H9 (cell line): ENCODE measurements at regions not wholly inside any gene's neighbourhood (a gene's known extent, or its start where the extent isn't known, plus 50 kb on each side); places are given as distances from the start of the nearest gene placed in this dataset.
A peak's percentile ranks its signal among the peaks of the same experiment; 100 is the strongest.

Experiments
- DNase-seq: peaks from one replicate; pipeline ENCODE4 v3.0.0-alpha.2; 2017
- H2AFZ ChIP-seq: one replicate; pipeline ENCODE4 v1.6.1; 2013; ENCODE audit warnings: mild to moderate bottlenecking, low read length, control low read depth, moderate library complexity
- H2AK5ac ChIP-seq: 2 replicates; pipeline ENCODE4 v1.6.1; 2013; ENCODE audit warnings: low read length, control low read depth, mixed read lengths; ENCODE audit not compliant: insufficient read length
- H2BK120ac ChIP-seq: one replicate; pipeline ENCODE4 v1.6.1; 2013; ENCODE audit warnings: low read depth, mild to moderate bottlenecking, low read length, control low read depth, inconsistent platforms; ENCODE audit not compliant: poor library complexity, severe bottlenecking
- H2BK12ac ChIP-seq: 2 replicates; pipeline ENCODE4 v1.6.1; 2013; ENCODE audit warnings: low read length, control low read depth, mixed read lengths, low read depth; ENCODE audit not compliant: insufficient read length
- H2BK15ac ChIP-seq: 2 replicates; pipeline ENCODE4 v1.6.1; 2013; ENCODE audit warnings: low read depth, low read length, control low read depth
- H2BK20ac ChIP-seq: one replicate; pipeline ENCODE4 v1.6.1; 2013; ENCODE audit warnings: low read depth, mild to moderate bottlenecking, low read length, control low read depth, inconsistent platforms; ENCODE audit not compliant: poor library complexity, severe bottlenecking
- H2BK5ac ChIP-seq: 2 replicates; pipeline ENCODE4 v1.6.1; 2013; ENCODE audit warnings: low read length, control low read depth, mixed read lengths; ENCODE audit not compliant: insufficient read length
- H3K14ac ChIP-seq: 2 replicates; pipeline ENCODE4 v1.6.1; 2013; ENCODE audit warnings: low read length, control low read depth; ENCODE audit not compliant: insufficient read depth
- H3K18ac ChIP-seq: 2 replicates; pipeline ENCODE4 v1.6.1; 2013; ENCODE audit warnings: low read depth, mild to moderate bottlenecking, mixed read lengths, low read length, control low read depth; ENCODE audit not compliant: insufficient read length
- H3K23ac ChIP-seq: 2 replicates; pipeline ENCODE4 v1.6.1; 2013; ENCODE audit warnings: low read length, control low read depth, mixed read lengths, low read depth; ENCODE audit not compliant: insufficient read length
- H3K23me2 ChIP-seq: 2 replicates; pipeline ENCODE4 v1.6.1; 2013; ENCODE audit warnings: low read depth, mild to moderate bottlenecking, mixed read lengths, low read length, control low read depth; ENCODE audit not compliant: insufficient read length, poor library complexity, severe bottlenecking
- H3K27ac ChIP-seq: 2 replicates; pipeline ENCODE4 v1.5.1; 2013; ENCODE audit warnings: low read length, control low read depth, mixed read lengths, low read depth; ENCODE audit not compliant: insufficient read length
- H3K27me3 ChIP-seq: 2 replicates; pipeline ENCODE4 v1.6.1; 2013; ENCODE audit warnings: low read length, control low read depth, inconsistent platforms; ENCODE audit not compliant: insufficient read depth
- H3K4ac ChIP-seq: 2 replicates; pipeline ENCODE4 v1.6.1; 2013; ENCODE audit warnings: low read depth, mild to moderate bottlenecking, control low read depth, inconsistent platforms, low read length, moderate library complexity
- H3K4me1 ChIP-seq: 2 replicates; pipeline ENCODE4 v1.6.1; 2013; ENCODE audit warnings: low read length, control low read depth, inconsistent platforms; ENCODE audit not compliant: insufficient read depth
- H3K4me2 ChIP-seq: 2 replicates; pipeline ENCODE4 v1.6.1; 2013; ENCODE audit warnings: low read length, control low read depth, mixed read lengths; ENCODE audit not compliant: insufficient read length, insufficient read depth
- H3K56ac ChIP-seq: 2 replicates; pipeline ENCODE4 v1.6.1; 2013; ENCODE audit warnings: low read depth, mild to moderate bottlenecking, mixed read lengths, low read length, control low read depth; ENCODE audit not compliant: insufficient read length
- H3K79me1 ChIP-seq: 2 replicates; pipeline ENCODE4 v1.6.1; 2013; ENCODE audit warnings: low read depth, mild to moderate bottlenecking, moderate library complexity, low read length, control low read depth, inconsistent platforms; ENCODE audit not compliant: insufficient read depth, poor library complexity, severe bottlenecking
- H3K79me2 ChIP-seq: 2 replicates; pipeline ENCODE4 v1.6.1; 2013; ENCODE audit warnings: low read length, control low read depth, inconsistent platforms; ENCODE audit not compliant: insufficient read depth
- H3K9ac ChIP-seq: 2 replicates; pipeline ENCODE4 v1.6.1; 2013; ENCODE audit warnings: low read length, control low read depth, mixed read lengths; ENCODE audit not compliant: insufficient read length; ENCODE audit errors: extremely low read depth
- H3K9me3 ChIP-seq: one replicate; pipeline ENCODE4 v1.6.1; 2013; ENCODE audit warnings: low read depth, low read length, inconsistent platforms; ENCODE audit not compliant: control insufficient read depth
- H3T11ph ChIP-seq: one replicate; pipeline ENCODE4 v1.6.1; 2013; ENCODE audit warnings: mild to moderate bottlenecking, low read length, control low read depth, inconsistent platforms
- H4K20me1 ChIP-seq: one replicate; pipeline ENCODE4 v1.6.1; 2013; ENCODE audit not compliant: control insufficient read depth, insufficient read length, insufficient read depth
- H4K5ac ChIP-seq: 2 replicates; pipeline ENCODE4 v1.6.1; 2013; ENCODE audit warnings: low read depth, mild to moderate bottlenecking, mixed read lengths, low read length, control low read depth; ENCODE audit not compliant: insufficient read length
- H4K8ac ChIP-seq: replicated peaks from 2 replicates; pipeline ENCODE4 v1.6.1; 2013; ENCODE audit warnings: low read length, control low read depth, mixed read lengths, low read depth; ENCODE audit not compliant: insufficient read length
- H4K91ac ChIP-seq: 2 replicates; pipeline ENCODE4 v1.6.1; 2013; ENCODE audit warnings: low read depth, mild to moderate bottlenecking, moderate library complexity, mixed read lengths, low read length, control low read depth; ENCODE audit not compliant: insufficient read length
- H3K27ac Mint-ChIP-seq, 3 experiments: 2 replicates in 2 of 3; 3 replicates in 1 of 3; pipeline ENCODE4 v1.8.0; 2020 to 2021; ENCODE audit warnings: mixed read lengths in 3 of 3, mild to moderate bottlenecking in 1 of 3, moderate library complexity in 1 of 3
- H3K27me3 Mint-ChIP-seq: 2 replicates; pipeline ENCODE4 v1.8.0; 2021; ENCODE audit warnings: low read depth, mild to moderate bottlenecking, moderate library complexity, mixed read lengths
- H3K36me3 Mint-ChIP-seq, 3 experiments: 2 replicates in 2 of 3; 3 replicates in 1 of 3; pipeline ENCODE4 v1.8.0; 2020 to 2021; ENCODE audit warnings: low read depth in 3 of 3, mixed read lengths in 3 of 3; ENCODE audit not compliant: insufficient read depth in 1 of 3
- H3K4me1 Mint-ChIP-seq, 2 experiments: 2 replicates each; pipeline ENCODE4 v1.8.0; 2020; ENCODE audit warnings: mixed read lengths in 2 of 2
- H3K4me3 Mint-ChIP-seq, 2 experiments: 2 replicates in 1 of 2; 3 replicates in 1 of 2; pipeline ENCODE4 v1.8.0; 2020 to 2021; ENCODE audit warnings: mild to moderate bottlenecking in 2 of 2, mixed read lengths in 2 of 2, moderate library complexity in 1 of 2
- H3K9me3 Mint-ChIP-seq, 2 experiments: 2 replicates in 1 of 2; 3 replicates in 1 of 2; pipeline ENCODE4 v1.8.0; 2020; ENCODE audit warnings: mild to moderate bottlenecking in 2 of 2, mixed read lengths in 2 of 2, moderate library complexity in 1 of 2
- CTCF ChIP-seq: fragments of 200-600 bp; sonication (generic); conservative IDR thresholded peaks from 3 replicates; pipeline ENCODE4 v1.8.0; 2021; ENCODE audit warnings: antibody characterized with exemption, mild to moderate bottlenecking
- WGBS: extraction: QIAGEN DNeasy Blood & Tissue Kit; methylation state at CpG from one replicate; pipeline ENCODE4 v1.1.7; 2013; ENCODE audit warnings: missing lambda C conversion rate, low lambda C conversion rate, mixed read lengths; ENCODE audit not compliant: insufficient read length; ENCODE audit errors: extremely low coverage; 5-methylcytosine and 5-hydroxymethylcytosine counted together

GRCh38 chr12:19596434-19597166 is 157.3 kb downstream of the AEBP2 start:
- H3K18ac ChIP-seq = no peak overlapping the region
- H3K4ac ChIP-seq = no peak overlapping the region
- H3K27me3 Mint-ChIP-seq = no peaks in the 10 kb centered on the region
- no peak overlapping the region for H2BK5ac ChIP-seq
- no peak overlapping the region for H3K56ac ChIP-seq
- H3K4me3 Mint-ChIP-seq = no peak overlapping the region; a peak in 1 of 5 replicates
- H4K8ac ChIP-seq = no peak overlapping the region
- H3K23me2 ChIP-seq = no peaks in the 10 kb centered on the region
- no peak overlapping the region for H2BK20ac ChIP-seq
- H3K27ac ChIP-seq = no peak overlapping the region
- H3K9me3 ChIP-seq = no peaks in the 10 kb centered on the region
- H3K79me2 ChIP-seq = no peaks in the 10 kb centered on the region
- H2BK120ac ChIP-seq = no peak overlapping the region
- no peaks in the 10 kb centered on the region for H3K79me1 ChIP-seq
- H3K27me3 ChIP-seq = no peaks in the 10 kb centered on the region
- no peak overlapping the region for H4K91ac ChIP-seq
- H2BK12ac ChIP-seq = no peak overlapping the region
- no peak overlapping the region for H4K5ac ChIP-seq
- H4K20me1 ChIP-seq = no peaks in the 10 kb centered on the region
- WGBS = no CpG with 5 or more reads among the region's 2 CpGs
- peak overlapping the region; percentile 74 to 95 (median 77); a peak in 6 of 7 replicates for H3K27ac Mint-ChIP-seq
- no peak overlapping the region for H3K23ac ChIP-seq
- H3K14ac ChIP-seq = no peak overlapping the region
- H3K4me2 ChIP-seq = no peak overlapping the region
- H3K4me1 ChIP-seq = no peaks in the 10 kb centered on the region; the same call in 1 of the 2 replicates
- H2AK5ac ChIP-seq = no peak overlapping the region
- no peak overlapping the region for H2BK15ac ChIP-seq
- DNase-seq = no peak
- H3K4me1 Mint-ChIP-seq = peaks cover 35 to 40% of the 10 kb centered on the region in 2 experiments
- peaks cover 0 to 1% of the 10 kb centered on the region in 2 experiments; a peak in 2 of 5 replicates for H3K9me3 Mint-ChIP-seq
- no peak overlapping the region for H3T11ph ChIP-seq
- no peak overlapping the region for H2AFZ ChIP-seq
- H3K36me3 Mint-ChIP-seq = no peaks in the 10 kb centered on the region
- TF ChIP-seq CTCF = no peak
- H3K9ac ChIP-seq = no peak overlapping the region
